A549 (cell line): ENCODE measurements at regions not wholly inside any gene's neighbourhood (a gene's known extent, or its start where the extent isn't known, plus 50 kb on each side); places are given as distances from the start of the nearest gene placed in this dataset.

Source experiments
- BHLHE40 ChIP-seq: IDR thresholded peaks from 2 replicates; pipeline ENCODE4 v1.6.1; 2012; ENCODE audit warnings: low read depth, low read length, inconsistent platforms
- EP300 ChIP-seq, 2 experiments: fragments of >200 bp; sonication (Bioruptor Twin); formaldehyde crosslinking; IDR thresholded peaks; 2 replicates in 1 of 2; 3 replicates in 1 of 2; pipeline ENCODE4 v1.6.1; 2016 to 2017
- GATA3 ChIP-seq: IDR thresholded peaks from 2 replicates; pipeline ENCODE4 v1.6.1; 2012; ENCODE audit warnings: borderline replicate concordance
- JUNB ChIP-seq: fragments of >200 bp; sonication (Bioruptor Twin); formaldehyde crosslinking; IDR thresholded peaks from 2 replicates; pipeline ENCODE4 v1.6.1; 2016
- KDM5A ChIP-seq: fragments of 200-600 bp; sonication (generic); IDR thresholded peaks from 2 replicates; pipeline ENCODE4 v1.6.1; 2016; ENCODE audit warnings: antibody characterized with exemption, mild to moderate bottlenecking
- MAZ ChIP-seq: fragments of 150-350 bp; IDR thresholded peaks from 2 replicates; pipeline ENCODE4 v1.6.1; 2014; ENCODE audit warnings: antibody characterized with exemption, low read depth, low read length, borderline replicate concordance
- PHF8 ChIP-seq: fragments of 200-600 bp; sonication (generic); IDR thresholded peaks from 2 replicates; pipeline ENCODE4 v1.6.1; 2016; ENCODE audit warnings: low read depth, mild to moderate bottlenecking, antibody characterized with exemption, moderate library complexity, borderline replicate concordance
- POLR2A ChIP-seq: IDR thresholded peaks from 2 replicates; pipeline ENCODE4 v1.6.1; 2012; ENCODE audit warnings: mild to moderate bottlenecking, low read length
- RAD21 ChIP-seq, 2 experiments: fragments of >200 bp in 1 of 2; sonication (Bioruptor Twin) in 1 of 2; formaldehyde crosslinking in 1 of 2; IDR thresholded peaks in 1 of 2; conservative IDR thresholded peaks in 1 of 2; 2 replicates in 1 of 2; 3 replicates in 1 of 2; pipeline ENCODE4 v1.6.1; 2012 to 2018; ENCODE audit warnings: inconsistent platforms in 1 of 2
- ZFP36 ChIP-seq: fragments of 450-650 bp; IDR thresholded peaks from 2 replicates; pipeline ENCODE4 v1.6.1; 2014; ENCODE audit warnings: borderline replicate concordance; ENCODE audit not compliant: partially characterized antibody
- TF ChIP-seq, protein P1 (sequence below): fragments of >200 bp; sonication (Bioruptor Twin); formaldehyde crosslinking; IDR thresholded peaks from 3 replicates; pipeline ENCODE4 v1.5.1; 2016
- TF ChIP-seq, protein P2 (sequence below): fragments of 450-650 bp; IDR thresholded peaks from 2 replicates; pipeline ENCODE4 v1.6.1; 2014; ENCODE audit warnings: antibody characterized with exemption
- TF ChIP-seq, protein P3 (sequence below): IDR thresholded peaks from 2 replicates; pipeline ENCODE4 v1.6.1; 2012
- TF ChIP-seq, protein P4 (sequence below): fragments of 200-600 bp; sonication (generic); IDR thresholded peaks from 2 replicates; pipeline ENCODE4 v1.6.1; 2016; ENCODE audit warnings: antibody characterized with exemption, mild to moderate bottlenecking, moderate library complexity

DNA sequence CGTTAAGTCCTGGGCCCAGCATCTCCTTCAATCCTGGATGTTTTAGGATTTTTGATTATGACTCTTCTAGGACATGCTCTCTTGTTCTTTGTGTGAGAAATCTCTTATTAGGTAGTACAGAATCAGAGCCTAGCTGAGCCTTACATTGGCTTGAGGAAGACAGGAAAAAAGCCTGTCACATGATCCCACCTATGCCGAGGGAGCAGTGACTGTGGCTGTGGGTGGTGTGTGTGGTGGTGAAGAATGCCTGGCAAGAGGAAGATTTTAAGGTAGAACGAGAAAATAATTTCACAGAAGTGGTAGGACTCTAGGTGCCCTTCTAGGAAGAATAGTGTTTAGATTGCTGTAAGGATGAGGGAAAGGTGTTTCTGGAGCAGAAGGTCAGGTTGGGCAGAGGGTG lies 449.5 kb upstream of the PROX1 start:
- TF ChIP-seq KDM5A (no peak), BHLHE40 (no peak), GATA3 (no peak), JUNB (no peak), ZFP36 (no peak), PHF8 (no peak), POLR2A (no peak), RAD21 (conservative IDR thresholded peaks at IDR 0.05 in 1 of 2, IDR thresholded peaks at IDR 0.05 in 1 of 2) (no peak), EP300 (IDR thresholded peaks at IDR 0.05) (no peak), MAZ (no peak)
- TF ChIP-seq, protein P1, sequence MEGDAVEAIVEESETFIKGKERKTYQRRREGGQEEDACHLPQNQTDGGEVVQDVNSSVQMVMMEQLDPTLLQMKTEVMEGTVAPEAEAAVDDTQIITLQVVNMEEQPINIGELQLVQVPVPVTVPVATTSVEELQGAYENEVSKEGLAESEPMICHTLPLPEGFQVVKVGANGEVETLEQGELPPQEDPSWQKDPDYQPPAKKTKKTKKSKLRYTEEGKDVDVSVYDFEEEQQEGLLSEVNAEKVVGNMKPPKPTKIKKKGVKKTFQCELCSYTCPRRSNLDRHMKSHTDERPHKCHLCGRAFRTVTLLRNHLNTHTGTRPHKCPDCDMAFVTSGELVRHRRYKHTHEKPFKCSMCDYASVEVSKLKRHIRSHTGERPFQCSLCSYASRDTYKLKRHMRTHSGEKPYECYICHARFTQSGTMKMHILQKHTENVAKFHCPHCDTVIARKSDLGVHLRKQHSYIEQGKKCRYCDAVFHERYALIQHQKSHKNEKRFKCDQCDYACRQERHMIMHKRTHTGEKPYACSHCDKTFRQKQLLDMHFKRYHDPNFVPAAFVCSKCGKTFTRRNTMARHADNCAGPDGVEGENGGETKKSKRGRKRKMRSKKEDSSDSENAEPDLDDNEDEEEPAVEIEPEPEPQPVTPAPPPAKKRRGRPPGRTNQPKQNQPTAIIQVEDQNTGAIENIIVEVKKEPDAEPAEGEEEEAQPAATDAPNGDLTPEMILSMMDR = no peak
- TF ChIP-seq, protein P2, sequence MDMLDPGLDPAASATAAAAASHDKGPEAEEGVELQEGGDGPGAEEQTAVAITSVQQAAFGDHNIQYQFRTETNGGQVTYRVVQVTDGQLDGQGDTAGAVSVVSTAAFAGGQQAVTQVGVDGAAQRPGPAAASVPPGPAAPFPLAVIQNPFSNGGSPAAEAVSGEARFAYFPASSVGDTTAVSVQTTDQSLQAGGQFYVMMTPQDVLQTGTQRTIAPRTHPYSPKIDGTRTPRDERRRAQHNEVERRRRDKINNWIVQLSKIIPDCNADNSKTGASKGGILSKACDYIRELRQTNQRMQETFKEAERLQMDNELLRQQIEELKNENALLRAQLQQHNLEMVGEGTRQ = no peak
- TF ChIP-seq, protein P3, sequence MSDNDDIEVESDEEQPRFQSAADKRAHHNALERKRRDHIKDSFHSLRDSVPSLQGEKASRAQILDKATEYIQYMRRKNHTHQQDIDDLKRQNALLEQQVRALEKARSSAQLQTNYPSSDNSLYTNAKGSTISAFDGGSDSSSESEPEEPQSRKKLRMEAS = no peak
- TF ChIP-seq, protein P4, sequence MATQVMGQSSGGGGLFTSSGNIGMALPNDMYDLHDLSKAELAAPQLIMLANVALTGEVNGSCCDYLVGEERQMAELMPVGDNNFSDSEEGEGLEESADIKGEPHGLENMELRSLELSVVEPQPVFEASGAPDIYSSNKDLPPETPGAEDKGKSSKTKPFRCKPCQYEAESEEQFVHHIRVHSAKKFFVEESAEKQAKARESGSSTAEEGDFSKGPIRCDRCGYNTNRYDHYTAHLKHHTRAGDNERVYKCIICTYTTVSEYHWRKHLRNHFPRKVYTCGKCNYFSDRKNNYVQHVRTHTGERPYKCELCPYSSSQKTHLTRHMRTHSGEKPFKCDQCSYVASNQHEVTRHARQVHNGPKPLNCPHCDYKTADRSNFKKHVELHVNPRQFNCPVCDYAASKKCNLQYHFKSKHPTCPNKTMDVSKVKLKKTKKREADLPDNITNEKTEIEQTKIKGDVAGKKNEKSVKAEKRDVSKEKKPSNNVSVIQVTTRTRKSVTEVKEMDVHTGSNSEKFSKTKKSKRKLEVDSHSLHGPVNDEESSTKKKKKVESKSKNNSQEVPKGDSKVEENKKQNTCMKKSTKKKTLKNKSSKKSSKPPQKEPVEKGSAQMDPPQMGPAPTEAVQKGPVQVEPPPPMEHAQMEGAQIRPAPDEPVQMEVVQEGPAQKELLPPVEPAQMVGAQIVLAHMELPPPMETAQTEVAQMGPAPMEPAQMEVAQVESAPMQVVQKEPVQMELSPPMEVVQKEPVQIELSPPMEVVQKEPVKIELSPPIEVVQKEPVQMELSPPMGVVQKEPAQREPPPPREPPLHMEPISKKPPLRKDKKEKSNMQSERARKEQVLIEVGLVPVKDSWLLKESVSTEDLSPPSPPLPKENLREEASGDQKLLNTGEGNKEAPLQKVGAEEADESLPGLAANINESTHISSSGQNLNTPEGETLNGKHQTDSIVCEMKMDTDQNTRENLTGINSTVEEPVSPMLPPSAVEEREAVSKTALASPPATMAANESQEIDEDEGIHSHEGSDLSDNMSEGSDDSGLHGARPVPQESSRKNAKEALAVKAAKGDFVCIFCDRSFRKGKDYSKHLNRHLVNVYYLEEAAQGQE = no peak
